KMS-11 (cell line): ENCODE measurements at regions not wholly inside any gene's neighbourhood (a gene's known extent, or its start where the extent isn't known, plus 50 kb on each side); places are given as distances from the start of the nearest gene placed in this dataset.

Source experiments
- H2AFZ ChIP-seq: fragments of 200-600 bp; sonication (generic); 2 replicates; pipeline ENCODE4 v1.6.1; 2016; ENCODE audit warnings: antibody characterized with exemption, mixed run types, low read depth
- H3K27ac ChIP-seq: fragments of 200-600 bp; sonication (generic); 2 replicates; pipeline ENCODE4 v1.6.1; 2016; ENCODE audit warnings: mild to moderate bottlenecking, mixed run types
- H3K27me3 ChIP-seq: fragments of 200-600 bp; sonication (generic); 2 replicates; pipeline ENCODE4 v1.6.1; 2017; ENCODE audit warnings: mild to moderate bottlenecking, low read depth, mixed run types, moderate library complexity; ENCODE audit not compliant: insufficient read depth
- H3K36me3 ChIP-seq: fragments of 200-600 bp; sonication (generic); 2 replicates; pipeline ENCODE4 v1.6.1; 2017; ENCODE audit warnings: mild to moderate bottlenecking, mixed run types; ENCODE audit not compliant: insufficient read depth
- H3K4me1 ChIP-seq: fragments of 200-600 bp; sonication (generic); 2 replicates; pipeline ENCODE4 v1.6.1; 2016; ENCODE audit warnings: mild to moderate bottlenecking, low read depth, mixed run types; ENCODE audit not compliant: poor library complexity, severe bottlenecking
- H3K4me2 ChIP-seq: fragments of 200-600 bp; sonication (generic); 2 replicates; pipeline ENCODE4 v1.7.0; 2016; ENCODE audit warnings: mild to moderate bottlenecking, mixed run types
- H3K4me3 ChIP-seq: fragments of 200-600 bp; sonication (generic); IDR thresholded peaks from 2 replicates; pipeline ENCODE4 v1.6.1; 2017; ENCODE audit warnings: low read depth, low read length, mixed read lengths; ENCODE audit not compliant: insufficient read depth
- H3K79me2 ChIP-seq: fragments of 200-600 bp; sonication (generic); 2 replicates; pipeline ENCODE4 v1.6.1; 2016; ENCODE audit warnings: low read depth, mixed run types; ENCODE audit not compliant: insufficient read depth
- H3K9ac ChIP-seq: fragments of 200-600 bp; sonication (generic); 2 replicates; pipeline ENCODE4 v1.6.1; 2016; ENCODE audit warnings: mild to moderate bottlenecking, mixed run types
- H4K20me1 ChIP-seq: fragments of 200-600 bp; sonication (generic); 2 replicates; pipeline ENCODE4 v1.6.1; 2016; ENCODE audit warnings: mild to moderate bottlenecking, mixed run types; ENCODE audit not compliant: insufficient read depth
- TF ChIP-seq, protein P1 (sequence below): fragments of 200-600 bp; sonication (generic); conservative IDR thresholded peaks from 2 replicates; pipeline ENCODE4 v1.6.1; 2017; ENCODE audit warnings: low read depth, mild to moderate bottlenecking, antibody characterized with exemption, low read length, moderate library complexity, mixed read lengths

DNA sequence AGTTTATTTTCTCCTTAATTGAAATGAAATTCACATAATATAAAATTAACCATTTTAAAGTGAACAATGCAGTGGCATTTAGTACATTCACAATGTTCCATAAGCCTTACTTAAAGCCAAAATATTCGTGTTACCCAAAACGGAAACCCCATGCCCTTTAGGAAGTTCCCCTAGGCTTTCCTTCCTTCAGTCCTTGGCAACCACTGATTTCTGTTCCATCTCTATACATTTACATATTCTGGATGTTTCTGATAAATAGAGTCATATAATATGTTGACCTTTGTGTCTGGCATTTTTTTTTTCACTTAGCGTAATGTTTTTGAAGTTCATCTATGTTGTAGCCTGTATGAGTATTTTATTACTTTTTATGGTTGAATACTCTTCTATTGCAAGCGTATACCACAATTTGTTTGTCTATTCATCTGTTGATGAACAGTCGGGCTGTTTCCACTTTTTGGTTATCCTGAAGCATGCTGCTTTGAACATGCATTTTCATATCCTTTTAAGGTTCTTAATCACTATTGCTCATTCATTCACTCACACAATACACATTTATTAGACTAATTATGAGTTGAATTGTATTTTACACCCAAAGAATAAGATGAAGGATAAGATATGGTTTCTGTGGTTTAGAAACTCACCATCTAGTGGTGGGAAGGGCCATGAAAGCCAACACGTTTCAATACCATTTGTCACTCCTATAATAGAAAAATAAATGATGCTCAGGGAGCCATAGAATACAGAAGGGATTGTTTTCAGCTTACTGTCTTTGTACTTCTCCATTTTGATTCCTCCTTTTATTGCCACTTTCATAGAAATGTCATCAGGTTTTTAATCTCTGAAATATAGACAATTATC is 408.2 kb upstream of the CBLB start:
- Histone ChIP-seq H3K4me1 (no peaks in the 10 kb centered on the region), H3K4me3 (no peak overlapping the region), H2AFZ (no peak overlapping the region), H3K27ac (no peak overlapping the region), H3K4me2 (no peak overlapping the region), H3K36me3 (no peaks in the 10 kb centered on the region), H3K79me2 (no peaks in the 10 kb centered on the region), H4K20me1 (no peaks in the 10 kb centered on the region), H3K27me3 (no peaks in the 10 kb centered on the region), H3K9ac (no peak overlapping the region)
- TF ChIP-seq, protein P1, sequence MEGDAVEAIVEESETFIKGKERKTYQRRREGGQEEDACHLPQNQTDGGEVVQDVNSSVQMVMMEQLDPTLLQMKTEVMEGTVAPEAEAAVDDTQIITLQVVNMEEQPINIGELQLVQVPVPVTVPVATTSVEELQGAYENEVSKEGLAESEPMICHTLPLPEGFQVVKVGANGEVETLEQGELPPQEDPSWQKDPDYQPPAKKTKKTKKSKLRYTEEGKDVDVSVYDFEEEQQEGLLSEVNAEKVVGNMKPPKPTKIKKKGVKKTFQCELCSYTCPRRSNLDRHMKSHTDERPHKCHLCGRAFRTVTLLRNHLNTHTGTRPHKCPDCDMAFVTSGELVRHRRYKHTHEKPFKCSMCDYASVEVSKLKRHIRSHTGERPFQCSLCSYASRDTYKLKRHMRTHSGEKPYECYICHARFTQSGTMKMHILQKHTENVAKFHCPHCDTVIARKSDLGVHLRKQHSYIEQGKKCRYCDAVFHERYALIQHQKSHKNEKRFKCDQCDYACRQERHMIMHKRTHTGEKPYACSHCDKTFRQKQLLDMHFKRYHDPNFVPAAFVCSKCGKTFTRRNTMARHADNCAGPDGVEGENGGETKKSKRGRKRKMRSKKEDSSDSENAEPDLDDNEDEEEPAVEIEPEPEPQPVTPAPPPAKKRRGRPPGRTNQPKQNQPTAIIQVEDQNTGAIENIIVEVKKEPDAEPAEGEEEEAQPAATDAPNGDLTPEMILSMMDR = no peak

DNA sequence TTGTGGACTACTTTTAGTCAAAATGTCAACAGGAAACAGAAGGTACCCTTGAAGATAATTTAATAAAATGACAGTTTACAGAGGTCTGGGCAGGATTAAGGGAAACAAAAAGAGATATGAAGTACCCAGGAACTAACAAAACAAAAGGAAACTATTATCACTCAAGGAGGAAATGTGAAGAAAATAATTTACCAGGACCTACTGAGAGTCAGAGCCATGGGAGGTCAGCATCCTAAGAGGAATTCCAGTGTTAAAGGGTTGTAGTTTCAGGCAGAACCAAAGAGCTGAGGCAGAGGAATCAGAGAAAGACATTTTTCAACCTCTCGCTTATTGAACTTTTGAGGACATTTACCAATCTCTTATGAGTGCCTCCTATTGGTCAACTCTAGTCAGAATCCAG is 408.9 kb upstream of the CBLB start:
- H2AFZ ChIP-seq = no peak overlapping the region
- H3K4me3 ChIP-seq = no peak overlapping the region
- no peaks in the 10 kb centered on the region for H3K79me2 ChIP-seq
- no peaks in the 10 kb centered on the region for H4K20me1 ChIP-seq
- H3K36me3 ChIP-seq = no peaks in the 10 kb centered on the region
- no peak overlapping the region for H3K27ac ChIP-seq
- H3K27me3 ChIP-seq = no peaks in the 10 kb centered on the region
- H3K9ac ChIP-seq = no peak overlapping the region
- TF ChIP-seq, protein P1 = no peak
- no peak overlapping the region for H3K4me2 ChIP-seq
- no peaks in the 10 kb centered on the region for H3K4me1 ChIP-seq

DNA sequence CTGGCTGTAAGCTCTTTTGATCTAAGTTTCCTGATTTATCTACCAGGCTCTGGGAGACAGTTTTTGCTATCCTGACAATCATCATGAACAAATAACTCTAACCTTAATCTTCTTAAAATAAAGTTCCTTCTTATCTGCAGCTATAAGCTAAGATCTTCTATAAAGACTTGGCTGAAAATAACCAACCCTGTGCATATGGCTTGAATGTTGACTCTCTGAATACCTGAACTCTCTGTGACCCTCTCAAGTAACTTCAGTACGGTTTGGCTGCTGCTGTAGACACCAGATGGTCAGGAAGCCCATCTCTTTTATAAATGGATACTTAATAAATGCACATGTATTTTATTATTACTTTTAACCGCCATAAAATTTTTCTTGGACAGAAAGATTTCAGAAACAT is 412.4 kb upstream of the CBLB start:
- H4K20me1 ChIP-seq = no peaks in the 10 kb centered on the region
- no peak overlapping the region for H2AFZ ChIP-seq
- no peak overlapping the region for H3K4me2 ChIP-seq
- no peaks in the 10 kb centered on the region for H3K27me3 ChIP-seq
- no peaks in the 10 kb centered on the region for H3K79me2 ChIP-seq
- H3K9ac ChIP-seq = no peak overlapping the region
- H3K36me3 ChIP-seq = no peaks in the 10 kb centered on the region
- no peak overlapping the region for H3K4me3 ChIP-seq
- TF ChIP-seq, protein P1 = no peak
- no peak overlapping the region for H3K27ac ChIP-seq
- H3K4me1 ChIP-seq = no peaks in the 10 kb centered on the region

DNA sequence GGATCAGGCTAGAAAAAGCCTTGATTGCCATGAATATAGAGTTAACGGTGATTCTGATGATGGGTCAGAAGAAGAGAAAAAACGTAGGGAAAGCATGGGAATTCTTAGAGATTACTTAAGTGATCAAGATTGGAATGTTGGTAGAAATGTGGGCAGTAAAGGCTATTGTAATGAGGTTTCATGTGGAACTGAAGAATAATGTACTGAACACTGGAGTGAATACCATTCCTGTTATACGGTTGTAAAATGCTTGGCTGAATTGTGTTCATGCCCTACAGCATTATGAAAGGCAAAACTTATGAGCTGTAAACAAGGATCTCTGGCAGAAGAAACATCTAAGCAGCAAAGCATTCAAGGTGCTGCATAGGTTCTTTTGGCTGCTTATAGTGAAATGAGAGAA is 414.1 kb upstream of the CBLB start:
- Histone ChIP-seq H3K36me3 (no peaks in the 10 kb centered on the region), H3K27ac (no peak overlapping the region), H3K9ac (no peak overlapping the region), H3K4me1 (no peaks in the 10 kb centered on the region), H3K4me3 (no peak overlapping the region), H4K20me1 (no peaks in the 10 kb centered on the region), H3K4me2 (no peak overlapping the region), H3K27me3 (no peaks in the 10 kb centered on the region), H3K79me2 (no peaks in the 10 kb centered on the region), H2AFZ (no peak overlapping the region)
- TF ChIP-seq, protein P1 = no peak
